ENCODE measurements at regions not wholly inside any gene's neighbourhood (a gene's known extent, or its start where the extent isn't known, plus 50 kb on each side); places are given as distances from the start of the nearest gene placed in this dataset.

DNA sequence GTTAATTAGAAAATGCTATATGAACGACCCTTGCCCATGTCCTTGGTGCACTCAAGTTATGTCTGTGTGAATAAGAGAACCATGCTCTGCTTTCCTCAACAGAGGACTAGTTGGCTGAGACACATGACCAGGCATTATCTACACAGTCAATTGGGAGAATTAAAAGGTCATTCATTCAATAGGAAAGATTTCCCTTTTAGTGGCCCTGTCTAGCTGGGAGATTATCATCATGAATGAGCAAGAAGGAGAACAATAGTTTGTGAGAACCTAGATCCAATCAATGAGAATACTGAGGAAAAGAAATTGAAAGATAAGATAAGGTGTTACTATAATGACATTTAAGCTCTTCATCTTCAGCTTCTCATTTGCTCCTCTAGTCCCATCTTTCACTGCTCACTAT, 1033.4 kb upstream of the LCORL start:
- TF ChIP-seq, protein P1, sequence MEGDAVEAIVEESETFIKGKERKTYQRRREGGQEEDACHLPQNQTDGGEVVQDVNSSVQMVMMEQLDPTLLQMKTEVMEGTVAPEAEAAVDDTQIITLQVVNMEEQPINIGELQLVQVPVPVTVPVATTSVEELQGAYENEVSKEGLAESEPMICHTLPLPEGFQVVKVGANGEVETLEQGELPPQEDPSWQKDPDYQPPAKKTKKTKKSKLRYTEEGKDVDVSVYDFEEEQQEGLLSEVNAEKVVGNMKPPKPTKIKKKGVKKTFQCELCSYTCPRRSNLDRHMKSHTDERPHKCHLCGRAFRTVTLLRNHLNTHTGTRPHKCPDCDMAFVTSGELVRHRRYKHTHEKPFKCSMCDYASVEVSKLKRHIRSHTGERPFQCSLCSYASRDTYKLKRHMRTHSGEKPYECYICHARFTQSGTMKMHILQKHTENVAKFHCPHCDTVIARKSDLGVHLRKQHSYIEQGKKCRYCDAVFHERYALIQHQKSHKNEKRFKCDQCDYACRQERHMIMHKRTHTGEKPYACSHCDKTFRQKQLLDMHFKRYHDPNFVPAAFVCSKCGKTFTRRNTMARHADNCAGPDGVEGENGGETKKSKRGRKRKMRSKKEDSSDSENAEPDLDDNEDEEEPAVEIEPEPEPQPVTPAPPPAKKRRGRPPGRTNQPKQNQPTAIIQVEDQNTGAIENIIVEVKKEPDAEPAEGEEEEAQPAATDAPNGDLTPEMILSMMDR (conservative IDR thresholded peaks at IDR 0.05), result no peak
- TF ChIP-seq EZH2 (IDR thresholded peaks at IDR 0.05; ENCODE audit: low read depth), result no peak

All from PC-9 (cell line).